ENCODE measurements at regions not wholly inside any gene's neighbourhood (a gene's known extent, or its start where the extent isn't known, plus 50 kb on each side); places are given as distances from the start of the nearest gene placed in this dataset.
A peak's percentile ranks its signal among the peaks of the same experiment; 100 is the strongest.

GRCh38 chr3:80099559-80100066 lies 331.8 kb upstream of the ROBO1 start:
- no peak for DNase-seq

GRCh38 chr3:80097674-80098073 lies 329.9 kb upstream of the ROBO1 start:
- no peak for DNase-seq

GRCh38 chr3:80096909-80097308 lies 329.1 kb upstream of the ROBO1 start:
- no peak for DNase-seq

- DNase-seq = no peak
Observed at GRCh38 chr3:80094589-80094988, 326.8 kb upstream of the ROBO1 start.

GRCh38 chr3:80087767-80088166 lies 320.0 kb upstream of the ROBO1 start:
- no peak for DNase-seq

- DNase-seq = no peak
Observed at GRCh38 chr3:80086426-80086825, 318.6 kb upstream of the ROBO1 start.

- DNase-seq = no peak
Observed at GRCh38 chr3:80079886-80080285, 312.1 kb upstream of the ROBO1 start.

- DNase-seq = no peak
Observed at GRCh38 chr3:80068459-80068858, 300.7 kb upstream of the ROBO1 start.

GRCh38 chr3:80063535-80063934 lies 295.7 kb upstream of the ROBO1 start:
- no peak for DNase-seq

GRCh38 chr3:80060664-80061063 lies 292.9 kb upstream of the ROBO1 start:
- DNase-seq = no peak

- DNase-seq = no peak
Observed at GRCh38 chr3:80055306-80055705, 287.5 kb upstream of the ROBO1 start.

- DNase-seq = no peak
Observed at GRCh38 chr3:80052271-80052670, 284.5 kb upstream of the ROBO1 start.

- DNase-seq = no peak
Observed at GRCh38 chr3:80051602-80051962, 283.8 kb upstream of the ROBO1 start.

GRCh38 chr3:80050826-80051601 lies 283.2 kb upstream of the ROBO1 start:
- DNase-seq = no peak

- no peak for DNase-seq
Observed at GRCh38 chr3:80043226-80043625, 275.4 kb upstream of the ROBO1 start.

- DNase-seq = no peak
Observed at GRCh38 chr3:80040067-80040466, 272.3 kb upstream of the ROBO1 start.

GRCh38 chr3:80036176-80036575 lies 268.4 kb upstream of the ROBO1 start:
- DNase-seq = no peak

- no peak for DNase-seq
Observed at GRCh38 chr3:80035021-80035420, 267.2 kb upstream of the ROBO1 start.

- DNase-seq = no peak
Observed at GRCh38 chr3:80023010-80023409, 255.2 kb upstream of the ROBO1 start.

GRCh38 chr3:80018375-80018774 lies 250.6 kb upstream of the ROBO1 start:
- no peak for DNase-seq

GRCh38 chr3:80017369-80017768 lies 249.6 kb upstream of the ROBO1 start:
- peak; percentile 0 for DNase-seq

- DNase-seq = no peak
Observed at GRCh38 chr3:80014576-80014975, 246.8 kb upstream of the ROBO1 start.

- no peak for DNase-seq
Observed at GRCh38 chr3:80010021-80010571, 242.3 kb upstream of the ROBO1 start.

- DNase-seq = no peak
Observed at GRCh38 chr3:80007522-80007921, 239.7 kb upstream of the ROBO1 start.

GRCh38 chr3:80006315-80006714 lies 238.5 kb upstream of the ROBO1 start:
- DNase-seq = no peak

Data from NCI-H1417 treated with DMSO at 0.1 percent for 48 hours (cell line).